Activated B cell treated with CpG ODN at 0.5 μM for 24 hours (primary cell): ENCODE measurements at regions not wholly inside any gene's neighbourhood (a gene's known extent, or its start where the extent isn't known, plus 50 kb on each side); places are given as distances from the start of the nearest gene placed in this dataset.
"Not testable (repeated sequence)": the region's sequence is repeated elsewhere in the genome, so short reads cannot be mapped to it uniquely, and the experiment has no call there.

Source experiments
- ATAC-seq: fragments of 200-7000 bp; cut with Tn5 transposase; one replicate; pipeline ENCODE4 v1.10.0; 2021; ENCODE audit warnings: low read depth, mild to moderate bottlenecking, moderate library complexity
- CTCF ChIA-PET: fragments of 350-600 bp; sonication (Branson Sonifier 250); formaldehyde crosslinking; loops from one replicate; lab custom pipeline; 2021; ENCODE audit warnings: antibody characterized with exemption; lab: Charles Lee
- POLR2A ChIA-PET: fragments of 350-600 bp; sonication (Branson Sonifier 250); formaldehyde crosslinking; loops from one replicate; lab custom pipeline; 2021; ENCODE audit warnings: antibody characterized with exemption; lab: Charles Lee
- DNase-seq: peaks from one replicate; pipeline ENCODE4 v3.0.0; 2022
- H3K27ac Mint-ChIP-seq: one replicate; pipeline ENCODE4 v1.8.0; 2020; ENCODE audit warnings: mixed read lengths
- H3K27me3 Mint-ChIP-seq: one replicate; pipeline ENCODE4 v1.8.0; 2021; ENCODE audit warnings: mixed read lengths
- H3K36me3 Mint-ChIP-seq: one replicate; pipeline ENCODE4 v1.8.0; 2021; ENCODE audit warnings: low read depth, mixed read lengths
- H3K4me1 Mint-ChIP-seq: one replicate; pipeline ENCODE4 v1.8.0; 2021; ENCODE audit warnings: mixed read lengths
- H3K4me3 Mint-ChIP-seq: one replicate; pipeline ENCODE4 v1.8.0; 2020; ENCODE audit warnings: mild to moderate bottlenecking, mixed read lengths
- H3K9me3 Mint-ChIP-seq: one replicate; pipeline ENCODE4 v1.8.0; 2020; ENCODE audit warnings: mixed read lengths
- intact Hi-C: fragments of 100-400 bp; cut with micrococcal nuclease; formaldehyde crosslinking; loops from one replicate; pipeline ENCODE4 v1.15.1; 2024
- TF ChIP-seq, protein P1 (sequence below): fragments of 200-600 bp; IDR thresholded peaks from one replicate; pipeline ENCODE4 v1.8.0; 2022; ENCODE audit warnings: antibody characterized with exemption, mild to moderate bottlenecking

DNA sequence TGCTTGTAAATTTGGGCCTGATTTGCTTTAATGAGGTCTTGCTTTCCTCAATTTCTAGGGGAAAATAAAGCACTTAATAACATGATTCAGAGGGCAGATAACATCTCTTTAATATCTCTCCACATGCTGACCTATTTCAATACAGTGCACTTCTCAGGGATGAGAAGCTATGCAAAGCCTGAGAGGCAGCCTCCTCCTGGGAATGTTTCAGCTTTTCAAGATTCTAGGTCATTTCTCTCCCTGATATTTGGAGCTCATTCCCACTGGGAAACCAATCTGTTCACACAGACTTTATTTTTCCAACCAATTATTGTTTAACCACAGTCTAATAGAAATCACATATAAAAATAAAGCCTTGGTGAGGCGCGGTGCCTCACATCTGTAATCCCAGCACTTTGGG, 67.0 kb upstream of the LSAMP start:
- ATAC-seq (no peak), DNase-seq (no peak)
- Mint-ChIP-seq H3K27ac (no peak overlapping the region), H3K4me3 (no peak overlapping the region), H3K9me3 (no peaks in the 10 kb centered on the region), H3K27me3 (no peaks in the 10 kb centered on the region), H3K36me3 (no peaks in the 10 kb centered on the region), H3K4me1 (no peaks in the 10 kb centered on the region)
- TF ChIP-seq, protein P1, sequence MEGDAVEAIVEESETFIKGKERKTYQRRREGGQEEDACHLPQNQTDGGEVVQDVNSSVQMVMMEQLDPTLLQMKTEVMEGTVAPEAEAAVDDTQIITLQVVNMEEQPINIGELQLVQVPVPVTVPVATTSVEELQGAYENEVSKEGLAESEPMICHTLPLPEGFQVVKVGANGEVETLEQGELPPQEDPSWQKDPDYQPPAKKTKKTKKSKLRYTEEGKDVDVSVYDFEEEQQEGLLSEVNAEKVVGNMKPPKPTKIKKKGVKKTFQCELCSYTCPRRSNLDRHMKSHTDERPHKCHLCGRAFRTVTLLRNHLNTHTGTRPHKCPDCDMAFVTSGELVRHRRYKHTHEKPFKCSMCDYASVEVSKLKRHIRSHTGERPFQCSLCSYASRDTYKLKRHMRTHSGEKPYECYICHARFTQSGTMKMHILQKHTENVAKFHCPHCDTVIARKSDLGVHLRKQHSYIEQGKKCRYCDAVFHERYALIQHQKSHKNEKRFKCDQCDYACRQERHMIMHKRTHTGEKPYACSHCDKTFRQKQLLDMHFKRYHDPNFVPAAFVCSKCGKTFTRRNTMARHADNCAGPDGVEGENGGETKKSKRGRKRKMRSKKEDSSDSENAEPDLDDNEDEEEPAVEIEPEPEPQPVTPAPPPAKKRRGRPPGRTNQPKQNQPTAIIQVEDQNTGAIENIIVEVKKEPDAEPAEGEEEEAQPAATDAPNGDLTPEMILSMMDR, result no peak
- intact Hi-C loops, result no loop called here
- CTCF ChIA-PET, result no interaction called here
- POLR2A ChIA-PET, result no interaction called here

DNA sequence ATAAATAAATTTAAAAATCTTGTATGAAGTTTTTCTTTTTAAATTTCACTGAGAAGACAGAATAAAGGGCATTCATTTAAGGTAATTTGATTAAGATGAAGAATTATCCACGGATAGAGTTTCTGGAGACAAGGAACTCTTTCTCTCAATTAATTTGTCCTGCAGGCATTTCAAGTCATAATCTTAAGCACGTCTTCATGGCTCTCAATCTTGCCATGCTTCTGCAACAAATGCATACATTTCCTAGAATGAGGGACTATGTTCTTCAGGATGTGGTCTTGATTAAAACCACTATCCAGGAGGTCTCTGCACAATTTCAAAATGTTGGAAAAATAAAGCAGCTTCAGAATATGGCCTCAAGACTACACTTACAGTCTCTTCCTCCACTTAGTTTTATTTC, 67.6 kb upstream of the LSAMP start:
- ChIA-PET POLR2A (no interaction called here), CTCF (no interaction called here)
- Mint-ChIP-seq H3K27ac (no peak overlapping the region), H3K4me1 (no peaks in the 10 kb centered on the region), H3K9me3 (no peaks in the 10 kb centered on the region), H3K27me3 (no peaks in the 10 kb centered on the region), H3K36me3 (no peaks in the 10 kb centered on the region), H3K4me3 (no peak overlapping the region)
- TF ChIP-seq, protein P1, result no peak
- intact Hi-C loops, result no loop called here
- DNase-seq, result no peak
- no peak for ATAC-seq

DNA sequence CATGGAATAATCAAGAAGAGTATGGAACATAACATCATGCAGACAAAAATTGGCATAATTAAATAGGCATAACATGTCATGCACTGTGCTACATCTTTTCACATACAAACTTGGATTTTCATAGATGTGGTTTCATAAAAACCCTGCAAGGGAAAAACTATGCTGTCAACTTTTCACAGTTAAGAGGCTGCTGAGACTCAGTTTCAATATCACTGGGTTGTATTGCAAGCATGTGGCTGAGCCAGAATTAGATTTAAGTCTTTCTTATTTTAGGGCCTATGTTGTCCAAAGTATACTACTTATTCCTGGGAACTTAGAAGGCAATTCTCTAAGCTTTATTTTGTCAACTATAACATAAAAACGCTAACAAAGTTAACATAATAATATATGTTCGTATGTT, 70.7 kb upstream of the LSAMP start:
- ATAC-seq, result no peak
- TF ChIP-seq, protein P1, result no peak
- Mint-ChIP-seq H3K36me3 (no peaks in the 10 kb centered on the region), H3K4me1 (no peaks in the 10 kb centered on the region), H3K27me3 (no peaks in the 10 kb centered on the region), H3K4me3 (no peak overlapping the region), H3K27ac (no peak overlapping the region), H3K9me3 (no peaks in the 10 kb centered on the region)
- POLR2A ChIA-PET, result no interaction called here
- intact Hi-C loops, result no loop called here
- no peak for DNase-seq
- CTCF ChIA-PET, result no interaction called here

DNA sequence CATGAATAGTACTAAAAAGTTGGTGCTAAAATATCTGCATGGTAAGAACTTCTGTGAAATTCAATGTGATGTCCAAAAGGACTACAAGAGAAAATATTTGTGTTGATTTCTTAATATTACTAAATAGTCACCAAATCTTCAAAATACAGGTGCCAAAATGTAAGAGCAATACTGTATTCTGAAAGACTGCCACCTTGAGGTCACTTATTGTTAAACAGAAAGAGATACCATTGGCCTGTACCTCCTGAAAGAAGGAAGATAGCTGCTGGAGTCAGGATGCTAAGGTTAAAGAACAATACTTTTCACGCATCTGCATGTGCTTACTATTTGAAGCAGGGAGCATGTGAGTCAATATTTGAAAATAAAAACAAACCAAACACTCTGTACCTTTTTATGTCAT, 72.0 kb upstream of the LSAMP start:
- ChIA-PET CTCF (no interaction called here), POLR2A (no interaction called here)
- ATAC-seq, result no peak
- Mint-ChIP-seq H3K9me3 (no peaks in the 10 kb centered on the region), H3K27ac (no peak overlapping the region), H3K36me3 (no peaks in the 10 kb centered on the region), H3K27me3 (no peaks in the 10 kb centered on the region), H3K4me3 (no peak overlapping the region), H3K4me1 (no peaks in the 10 kb centered on the region)
- TF ChIP-seq, protein P1, result no peak
- DNase-seq, result no peak
- intact Hi-C loops, result no loop called here

DNA sequence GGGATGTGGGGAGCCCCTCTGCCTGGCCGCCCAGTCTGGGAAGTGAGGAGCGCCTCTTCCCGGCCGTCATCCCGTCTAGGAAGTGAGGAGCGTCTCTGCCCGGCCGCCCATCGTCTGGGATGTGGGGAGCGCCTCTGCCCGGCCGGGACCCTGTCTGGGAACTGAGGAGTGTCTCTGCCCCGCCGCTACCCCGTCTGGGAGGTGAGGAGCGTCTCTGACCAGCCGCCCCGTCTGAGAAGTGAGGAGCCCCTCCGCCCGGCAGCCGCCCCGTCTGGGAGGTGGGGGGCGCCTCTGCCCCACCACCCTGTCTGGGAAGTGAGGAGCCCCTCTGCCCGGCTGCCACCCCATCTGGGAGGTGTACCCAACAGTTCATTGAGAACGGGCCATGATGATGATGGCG, 73.8 kb upstream of the LSAMP start:
- H3K36me3 Mint-ChIP-seq, CTCF ChIA-PET, POLR2A ChIA-PET, H3K27ac Mint-ChIP-seq, H3K4me3 Mint-ChIP-seq, intact Hi-C loops, DNase-seq, H3K27me3 Mint-ChIP-seq, ATAC-seq, H3K9me3 Mint-ChIP-seq, H3K4me1 Mint-ChIP-seq: not testable (repeated sequence)

DNA sequence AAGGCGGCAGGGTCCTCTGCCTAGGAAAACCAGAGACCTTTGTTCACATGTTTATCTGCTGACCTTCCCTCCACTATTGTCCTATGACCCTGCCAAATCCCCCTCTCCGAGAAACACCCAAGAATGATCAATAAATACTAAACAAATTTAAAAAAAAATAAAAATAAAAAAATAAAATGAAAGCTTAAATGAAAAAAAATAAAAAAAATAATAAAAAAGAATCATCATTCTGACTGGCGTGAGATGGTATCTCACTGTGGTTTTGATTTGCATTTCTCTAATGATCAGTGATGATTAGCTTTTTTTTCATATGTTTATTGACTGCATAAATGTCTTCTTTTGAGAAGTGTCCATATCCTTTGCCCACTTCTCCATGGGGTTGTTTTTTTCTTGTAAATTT, 74.5 kb upstream of the LSAMP start:
- H3K4me3 Mint-ChIP-seq, H3K36me3 Mint-ChIP-seq, DNase-seq, H3K9me3 Mint-ChIP-seq, intact Hi-C loops, POLR2A ChIA-PET, H3K4me1 Mint-ChIP-seq, CTCF ChIA-PET, ATAC-seq, H3K27ac Mint-ChIP-seq, H3K27me3 Mint-ChIP-seq: not testable (repeated sequence)
